ENCODE measurements at regions not wholly inside any gene's neighbourhood (a gene's known extent, or its start where the extent isn't known, plus 50 kb on each side); places are given as distances from the start of the nearest gene placed in this dataset.
A peak's percentile ranks its signal among the peaks of the same experiment; 100 is the strongest.

- H3K4me2 ChIP-seq: peak overlapping the region; percentile 87
- H3K36me3 ChIP-seq: no peaks in the 10 kb centered on the region
- H3K9me3 ChIP-seq: no peaks in the 10 kb centered on the region
- H3K4me1 ChIP-seq: peaks cover 91% of the 10 kb centered on the region
- H3K4me3 ChIP-seq: peak overlapping the region; percentile 60
- no peaks in the 10 kb centered on the region for H3K27me3 ChIP-seq
- H3K27ac ChIP-seq: peak overlapping the region; percentile 97
- TF ChIP-seq Cebpa-rat (IDR thresholded peaks at IDR 0.05): no peak
- H3K9ac ChIP-seq: peak overlapping the region; percentile 90
- no peaks in the 10 kb centered on the region for H4K20me1 ChIP-seq
Measured at GRCh38 chr15:99507504-99508310, 58.1 kb upstream of the MEF2A start.

GRCh38 chr15:99508311-99508645 is 57.5 kb upstream of the MEF2A start:
- Histone ChIP-seq H3K4me2 (peak overlapping the region; percentile 87), H3K36me3 (no peaks in the 10 kb centered on the region), H3K27ac (peak overlapping the region; percentile 97), H3K27me3 (no peaks in the 10 kb centered on the region), H3K4me3 (peak overlapping the region; percentile 60), H3K9ac (peak overlapping the region; percentile 90), H3K9me3 (peaks cover 3% of the 10 kb centered on the region), H3K4me1 (peaks cover 91% of the 10 kb centered on the region), H4K20me1 (no peaks in the 10 kb centered on the region)
- TF ChIP-seq Cebpa-rat (IDR thresholded peaks at IDR 0.05): no peak

GRCh38 chr15:99508852-99509251 is 56.9 kb upstream of the MEF2A start:
- H3K36me3 ChIP-seq: no peaks in the 10 kb centered on the region
- H3K27ac ChIP-seq: peak overlapping the region; percentile 97
- no peaks in the 10 kb centered on the region for H3K27me3 ChIP-seq
- peak overlapping the region; percentile 90 for H3K9ac ChIP-seq
- H3K4me2 ChIP-seq: peak overlapping the region; percentile 87
- TF ChIP-seq Cebpa-rat (IDR thresholded peaks at IDR 0.05): no peak
- H3K4me1 ChIP-seq: peaks cover 91% of the 10 kb centered on the region
- H3K4me3 ChIP-seq: peak overlapping the region; percentile 60
- no peaks in the 10 kb centered on the region for H4K20me1 ChIP-seq
- H3K9me3 ChIP-seq: peaks cover 9% of the 10 kb centered on the region

- H3K9ac ChIP-seq: peak overlapping the region; percentile 90
- peaks cover 13% of the 10 kb centered on the region for H3K9me3 ChIP-seq
- peaks cover 91% of the 10 kb centered on the region for H3K4me1 ChIP-seq
- H3K4me3 ChIP-seq: peak overlapping the region; percentile 60
- H3K36me3 ChIP-seq: no peaks in the 10 kb centered on the region
- no peaks in the 10 kb centered on the region for H4K20me1 ChIP-seq
- no peaks in the 10 kb centered on the region for H3K27me3 ChIP-seq
- no peak for TF ChIP-seq Cebpa-rat (IDR thresholded peaks at IDR 0.05)
- peak overlapping the region; percentile 97 for H3K27ac ChIP-seq
- peak overlapping the region; percentile 87 for H3K4me2 ChIP-seq
Measured at GRCh38 chr15:99509686-99510461, 55.9 kb upstream of the MEF2A start.

GRCh38 chr15:99511531-99511865 is 54.3 kb upstream of the MEF2A start:
- Histone ChIP-seq H3K9ac (peak overlapping the region; percentile 90), H3K36me3 (no peaks in the 10 kb centered on the region), H3K27ac (peak overlapping the region; percentile 97), H3K4me3 (peak overlapping the region; percentile 60), H4K20me1 (no peaks in the 10 kb centered on the region), H3K27me3 (no peaks in the 10 kb centered on the region), H3K9me3 (peaks cover 13% of the 10 kb centered on the region), H3K4me2 (peak overlapping the region; percentile 87), H3K4me1 (peaks cover 91% of the 10 kb centered on the region)
- no peak for TF ChIP-seq Cebpa-rat (IDR thresholded peaks at IDR 0.05)

GRCh38 chr15:99511866-99512661 is 53.7 kb upstream of the MEF2A start:
- H3K4me2 ChIP-seq: peak overlapping the region; percentile 87

GRCh38 chr15:99514306-99514705 is 51.5 kb upstream of the MEF2A start:
- no peaks in the 10 kb centered on the region for H3K36me3 ChIP-seq
- H3K9ac ChIP-seq: peak overlapping the region; percentile 70
- peaks cover 85% of the 10 kb centered on the region for H3K4me1 ChIP-seq
- no peaks in the 10 kb centered on the region for H3K27me3 ChIP-seq
- H3K27ac ChIP-seq: peak overlapping the region; percentile 97
- H4K20me1 ChIP-seq: no peaks in the 10 kb centered on the region
- H3K4me2 ChIP-seq: peak overlapping the region; percentile 87
- no peak for TF ChIP-seq Cebpa-rat (IDR thresholded peaks at IDR 0.05)
- H3K9me3 ChIP-seq: peaks cover 13% of the 10 kb centered on the region
- peak overlapping the region; percentile 60 for H3K4me3 ChIP-seq

More at GRCh38 chr15:99511866-99512661, 53.7 kb upstream of the MEF2A start:
- Histone ChIP-seq H3K27me3 (no peaks in the 10 kb centered on the region), H4K20me1 (no peaks in the 10 kb centered on the region), H3K9me3 (peaks cover 13% of the 10 kb centered on the region), H3K27ac (peak overlapping the region; percentile 97), H3K9ac (peak overlapping the region; percentile 90), H3K4me1 (peaks cover 88% of the 10 kb centered on the region), H3K36me3 (no peaks in the 10 kb centered on the region), H3K4me3 (peak overlapping the region; percentile 60)
- TF ChIP-seq Cebpa-rat (IDR thresholded peaks at IDR 0.05): peak; percentile 99

Data from BLaER1 (cell line).